HL-60 (cell line): ENCODE measurements at regions not wholly inside any gene's neighbourhood (a gene's known extent, or its start where the extent isn't known, plus 50 kb on each side); places are given as distances from the start of the nearest gene placed in this dataset.

ENCODE experiments used
- DNase-seq, 2 experiments: peaks; one replicate each; pipeline ENCODE4 v3.0.0-alpha.2; 2010 to 2020; ENCODE audit warnings: low read depth in 1 of 2, low spot score in 1 of 2
- H3K27ac ChIP-seq: fragments of 250-450 bp; sonication (Bioruptor Pico); replicated peaks from 2 replicates; pipeline ENCODE4 v1.5.1; 2020; ENCODE audit warnings: mild to moderate bottlenecking, moderate library complexity
- H3K27me3 ChIP-seq: fragments of 250-450 bp; sonication (Bioruptor Pico); 2 replicates; pipeline ENCODE4 v1.5.1; 2021; ENCODE audit warnings: mild to moderate bottlenecking, moderate library complexity; ENCODE audit not compliant: insufficient read depth, poor library complexity, severe bottlenecking
- H3K4me3 ChIP-seq: replicated peaks from 2 replicates; pipeline ENCODE4 v1.5.1; 2011; ENCODE audit warnings: mild to moderate bottlenecking, control low read depth, low read length; ENCODE audit not compliant: insufficient read depth
- GABPA ChIP-seq: IDR thresholded peaks from 2 replicates; pipeline ENCODE4 v1.6.1; 2012; ENCODE audit warnings: low read depth
- POLR2AphosphoS5 ChIP-seq: IDR thresholded peaks from 2 replicates; pipeline ENCODE4 v1.6.1; 2012; ENCODE audit warnings: low read depth
- SPI1 ChIP-seq: IDR thresholded peaks from 2 replicates; pipeline ENCODE4 v1.6.1; 2012; ENCODE audit warnings: low read depth, mild to moderate bottlenecking, borderline replicate concordance
- TF ChIP-seq, protein P1 (sequence below): IDR thresholded peaks from one replicate; pipeline ENCODE4 v1.5.1; 2011; ENCODE audit warnings: low read length, control low read depth, inconsistent platforms; ENCODE audit not compliant: insufficient read depth
- TF ChIP-seq, protein P2 (sequence below): IDR thresholded peaks from 2 replicates; pipeline ENCODE4 v1.6.1; 2012; ENCODE audit warnings: low read depth; ENCODE audit not compliant: insufficient replicate concordance

DNA sequence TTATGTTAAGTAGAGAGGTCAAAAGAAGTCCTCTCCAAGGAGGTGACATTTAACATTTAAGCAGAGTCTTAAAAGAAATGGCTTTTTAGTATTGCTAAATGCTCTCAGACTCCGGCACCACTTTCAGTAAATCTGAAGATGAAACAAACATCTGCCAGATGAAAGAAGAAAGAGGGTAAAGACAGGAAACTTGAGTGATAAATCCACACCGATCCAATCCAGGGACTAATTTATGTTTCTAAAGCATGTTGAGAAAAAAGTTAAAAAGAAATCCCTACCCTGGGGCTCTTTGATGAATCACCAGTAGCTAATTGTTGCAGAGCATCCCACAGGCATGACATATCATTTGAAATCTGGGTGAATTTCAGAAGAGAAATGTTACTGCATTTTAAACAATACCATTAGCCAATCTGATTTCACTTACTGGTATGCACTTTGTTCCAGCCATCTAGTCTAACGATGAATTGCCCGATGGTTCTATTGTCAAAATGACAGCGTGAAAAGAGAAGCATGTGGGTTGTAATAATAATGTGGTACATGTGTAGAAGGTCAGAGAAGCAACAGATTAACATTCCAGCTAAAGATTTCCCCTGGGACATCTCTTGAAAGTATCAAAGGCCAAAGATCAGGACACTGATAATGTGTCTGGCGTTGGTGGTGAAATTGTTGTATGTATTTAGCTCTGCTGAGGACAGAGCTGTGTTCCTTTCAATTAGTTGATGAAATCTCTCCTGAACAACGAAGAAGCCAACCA is 485.7 kb downstream of the CSNK1G3 start:
- Histone ChIP-seq H3K4me3 (no peak overlapping the region), H3K27me3 (no peaks in the 10 kb centered on the region), H3K27ac (no peak overlapping the region)
- DNase-seq: no peak
- no peak for TF ChIP-seq SPI1
- TF ChIP-seq, protein P1, sequence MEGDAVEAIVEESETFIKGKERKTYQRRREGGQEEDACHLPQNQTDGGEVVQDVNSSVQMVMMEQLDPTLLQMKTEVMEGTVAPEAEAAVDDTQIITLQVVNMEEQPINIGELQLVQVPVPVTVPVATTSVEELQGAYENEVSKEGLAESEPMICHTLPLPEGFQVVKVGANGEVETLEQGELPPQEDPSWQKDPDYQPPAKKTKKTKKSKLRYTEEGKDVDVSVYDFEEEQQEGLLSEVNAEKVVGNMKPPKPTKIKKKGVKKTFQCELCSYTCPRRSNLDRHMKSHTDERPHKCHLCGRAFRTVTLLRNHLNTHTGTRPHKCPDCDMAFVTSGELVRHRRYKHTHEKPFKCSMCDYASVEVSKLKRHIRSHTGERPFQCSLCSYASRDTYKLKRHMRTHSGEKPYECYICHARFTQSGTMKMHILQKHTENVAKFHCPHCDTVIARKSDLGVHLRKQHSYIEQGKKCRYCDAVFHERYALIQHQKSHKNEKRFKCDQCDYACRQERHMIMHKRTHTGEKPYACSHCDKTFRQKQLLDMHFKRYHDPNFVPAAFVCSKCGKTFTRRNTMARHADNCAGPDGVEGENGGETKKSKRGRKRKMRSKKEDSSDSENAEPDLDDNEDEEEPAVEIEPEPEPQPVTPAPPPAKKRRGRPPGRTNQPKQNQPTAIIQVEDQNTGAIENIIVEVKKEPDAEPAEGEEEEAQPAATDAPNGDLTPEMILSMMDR: no peak
- no peak for TF ChIP-seq POLR2AphosphoS5

DNA sequence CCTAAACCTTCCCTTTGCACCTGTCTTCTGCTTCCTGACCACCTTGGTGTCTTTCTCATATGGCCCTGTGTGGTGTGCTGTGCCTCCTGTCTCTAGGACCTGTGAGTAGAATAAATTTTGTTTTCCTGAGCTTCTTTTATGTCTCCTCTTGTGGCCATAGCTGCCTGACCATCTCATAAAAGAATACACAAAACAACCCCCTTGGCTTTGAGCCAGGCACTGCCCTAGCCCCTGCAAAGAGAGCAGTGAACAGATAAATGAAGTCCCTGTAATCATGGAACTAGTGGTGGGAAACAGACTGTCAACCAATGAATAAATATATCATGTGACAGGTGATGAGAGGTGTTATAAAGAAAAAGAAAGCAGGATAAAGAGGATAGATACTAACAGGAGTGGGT is 485.1 kb downstream of the CSNK1G3 start:
- Histone ChIP-seq H3K27me3 (no peaks in the 10 kb centered on the region), H3K4me3 (no peak overlapping the region), H3K27ac (no peak overlapping the region)
- DNase-seq: no peak
- TF ChIP-seq, protein P1: no peak
- TF ChIP-seq, protein P2, sequence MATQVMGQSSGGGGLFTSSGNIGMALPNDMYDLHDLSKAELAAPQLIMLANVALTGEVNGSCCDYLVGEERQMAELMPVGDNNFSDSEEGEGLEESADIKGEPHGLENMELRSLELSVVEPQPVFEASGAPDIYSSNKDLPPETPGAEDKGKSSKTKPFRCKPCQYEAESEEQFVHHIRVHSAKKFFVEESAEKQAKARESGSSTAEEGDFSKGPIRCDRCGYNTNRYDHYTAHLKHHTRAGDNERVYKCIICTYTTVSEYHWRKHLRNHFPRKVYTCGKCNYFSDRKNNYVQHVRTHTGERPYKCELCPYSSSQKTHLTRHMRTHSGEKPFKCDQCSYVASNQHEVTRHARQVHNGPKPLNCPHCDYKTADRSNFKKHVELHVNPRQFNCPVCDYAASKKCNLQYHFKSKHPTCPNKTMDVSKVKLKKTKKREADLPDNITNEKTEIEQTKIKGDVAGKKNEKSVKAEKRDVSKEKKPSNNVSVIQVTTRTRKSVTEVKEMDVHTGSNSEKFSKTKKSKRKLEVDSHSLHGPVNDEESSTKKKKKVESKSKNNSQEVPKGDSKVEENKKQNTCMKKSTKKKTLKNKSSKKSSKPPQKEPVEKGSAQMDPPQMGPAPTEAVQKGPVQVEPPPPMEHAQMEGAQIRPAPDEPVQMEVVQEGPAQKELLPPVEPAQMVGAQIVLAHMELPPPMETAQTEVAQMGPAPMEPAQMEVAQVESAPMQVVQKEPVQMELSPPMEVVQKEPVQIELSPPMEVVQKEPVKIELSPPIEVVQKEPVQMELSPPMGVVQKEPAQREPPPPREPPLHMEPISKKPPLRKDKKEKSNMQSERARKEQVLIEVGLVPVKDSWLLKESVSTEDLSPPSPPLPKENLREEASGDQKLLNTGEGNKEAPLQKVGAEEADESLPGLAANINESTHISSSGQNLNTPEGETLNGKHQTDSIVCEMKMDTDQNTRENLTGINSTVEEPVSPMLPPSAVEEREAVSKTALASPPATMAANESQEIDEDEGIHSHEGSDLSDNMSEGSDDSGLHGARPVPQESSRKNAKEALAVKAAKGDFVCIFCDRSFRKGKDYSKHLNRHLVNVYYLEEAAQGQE: no peak
- TF ChIP-seq POLR2AphosphoS5: no peak
- no peak for TF ChIP-seq GABPA
- TF ChIP-seq SPI1: no peak

- H3K27me3 ChIP-seq: no peaks in the 10 kb centered on the region
- no peak overlapping the region for H3K27ac ChIP-seq
- no peak overlapping the region for H3K4me3 ChIP-seq
- no peak for DNase-seq
- TF ChIP-seq SPI1 (no peak), POLR2AphosphoS5 (no peak), GABPA (no peak)
- TF ChIP-seq, protein P1: no peak
- TF ChIP-seq, protein P2: no peak
Observed at GRCh38 chr5:123992641-123993040, 480.7 kb downstream of the CSNK1G3 start.

DNA sequence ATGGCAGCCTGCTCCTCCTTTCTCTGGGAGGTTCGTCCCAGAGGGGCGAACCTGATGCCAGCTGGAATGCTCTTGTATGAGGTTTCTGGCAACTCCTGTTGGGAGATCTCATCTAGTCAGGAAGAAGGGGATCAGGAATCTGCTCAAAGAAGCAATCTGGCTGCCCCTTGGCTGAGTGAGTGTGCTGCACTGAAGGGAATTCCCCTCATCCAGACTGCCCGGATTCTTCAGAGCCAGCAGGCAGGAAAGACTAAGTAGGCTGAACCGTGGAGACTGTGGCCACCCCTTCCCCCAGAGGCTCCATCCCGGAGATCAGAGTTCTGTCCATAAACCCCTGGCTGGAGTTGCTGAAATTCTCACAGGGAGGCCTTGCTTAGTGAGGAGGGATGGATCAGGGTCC is 476.0 kb downstream of the CSNK1G3 start:
- no peak for DNase-seq
- Histone ChIP-seq H3K27me3 (no peaks in the 10 kb centered on the region), H3K27ac (no peak overlapping the region), H3K4me3 (no peak overlapping the region)
- TF ChIP-seq POLR2AphosphoS5 (no peak), SPI1 (no peak)
- TF ChIP-seq, protein P2: no peak
- TF ChIP-seq, protein P1: no peak
